Calu3 (cell line): ENCODE measurements at regions not wholly inside any gene's neighbourhood (a gene's known extent, or its start where the extent isn't known, plus 50 kb on each side); places are given as distances from the start of the nearest gene placed in this dataset.

Experiments used
- BruUV-seq: library from RNA; stranded (reverse); fragments of 400-500 nt; replicated peaks from 2 replicates; lab custom pipeline; 2021; lab: Mats Ljungman, UMichigan
- CTCF ChIA-PET: fragments of 300-600 bp; sonication (Branson Sonifier 250); formaldehyde crosslinking; loops from one replicate; lab custom pipeline; 2022; ENCODE audit warnings: antibody characterized with exemption; lab: Charles Lee
- DNase-seq: peaks from one replicate; pipeline ENCODE4 v3.0.0; 2022
- H3K27ac Mint-ChIP-seq: one replicate; pipeline ENCODE4 v1.8.0; 2022; ENCODE audit warnings: mixed read lengths; ENCODE audit not compliant: unreplicated experiment
- H3K27me3 Mint-ChIP-seq: one replicate; pipeline ENCODE4 v1.8.0; 2022; ENCODE audit warnings: mixed read lengths; ENCODE audit not compliant: unreplicated experiment
- H3K36me3 Mint-ChIP-seq: one replicate; pipeline ENCODE4 v1.8.0; 2022; ENCODE audit warnings: mild to moderate bottlenecking, moderate library complexity, mixed read lengths; ENCODE audit not compliant: insufficient read depth, unreplicated experiment
- H3K4me1 Mint-ChIP-seq: one replicate; pipeline ENCODE4 v1.8.0; 2022; ENCODE audit warnings: mild to moderate bottlenecking, low read depth, mixed read lengths; ENCODE audit not compliant: unreplicated experiment
- H3K4me3 Mint-ChIP-seq: one replicate; pipeline ENCODE4 v1.8.0; 2022; ENCODE audit warnings: mild to moderate bottlenecking, low read depth, moderate library complexity, mixed read lengths; ENCODE audit not compliant: unreplicated experiment
- H3K9me3 Mint-ChIP-seq: one replicate; pipeline ENCODE4 v1.8.0; 2022; ENCODE audit warnings: low read depth, mixed read lengths; ENCODE audit not compliant: unreplicated experiment
- intact Hi-C: fragments of 100-400 bp; cut with micrococcal nuclease; formaldehyde crosslinking; loops from one replicate; pipeline ENCODE4 v1.10.0; 2022; ENCODE audit not compliant: unreplicated experiment
- TF ChIP-seq, protein P1 (sequence below): fragments of 200-600 bp; IDR thresholded peaks from one replicate; pipeline ENCODE4 v1.8.0; 2022; ENCODE audit warnings: antibody characterized with exemption; ENCODE audit not compliant: unreplicated experiment

DNA sequence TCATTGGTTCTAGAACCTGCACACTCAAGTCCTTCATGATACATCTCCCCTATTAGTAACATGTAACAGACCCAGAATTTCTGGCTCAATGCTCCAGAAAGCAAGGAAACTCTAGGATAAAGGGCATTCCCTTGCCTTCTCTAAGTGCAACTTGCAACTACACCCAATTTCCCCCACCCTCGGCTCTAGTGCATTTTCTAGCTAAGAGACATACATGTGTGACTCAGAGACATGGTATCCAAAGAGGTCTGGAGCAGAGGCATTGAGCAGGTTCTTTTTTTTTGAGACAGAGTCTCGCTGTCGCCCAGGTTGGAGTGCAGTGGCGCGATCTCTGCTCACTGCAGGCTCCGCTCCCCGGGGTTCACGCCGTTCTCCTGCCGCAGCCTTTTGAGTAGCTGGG, 132.9 kb downstream of the ZC3H11B start:
- CTCF ChIA-PET: no interaction called here
- intact Hi-C loops: no loop called here
- no peak overlapping the region for H3K27ac Mint-ChIP-seq
- DNase-seq: no peak
- H3K4me1 Mint-ChIP-seq: no peaks in the 10 kb centered on the region
- H3K4me3 Mint-ChIP-seq: no peak overlapping the region
- H3K9me3 Mint-ChIP-seq: no peaks in the 10 kb centered on the region
- H3K36me3 Mint-ChIP-seq: no peaks in the 10 kb centered on the region
- TF ChIP-seq, protein P1, sequence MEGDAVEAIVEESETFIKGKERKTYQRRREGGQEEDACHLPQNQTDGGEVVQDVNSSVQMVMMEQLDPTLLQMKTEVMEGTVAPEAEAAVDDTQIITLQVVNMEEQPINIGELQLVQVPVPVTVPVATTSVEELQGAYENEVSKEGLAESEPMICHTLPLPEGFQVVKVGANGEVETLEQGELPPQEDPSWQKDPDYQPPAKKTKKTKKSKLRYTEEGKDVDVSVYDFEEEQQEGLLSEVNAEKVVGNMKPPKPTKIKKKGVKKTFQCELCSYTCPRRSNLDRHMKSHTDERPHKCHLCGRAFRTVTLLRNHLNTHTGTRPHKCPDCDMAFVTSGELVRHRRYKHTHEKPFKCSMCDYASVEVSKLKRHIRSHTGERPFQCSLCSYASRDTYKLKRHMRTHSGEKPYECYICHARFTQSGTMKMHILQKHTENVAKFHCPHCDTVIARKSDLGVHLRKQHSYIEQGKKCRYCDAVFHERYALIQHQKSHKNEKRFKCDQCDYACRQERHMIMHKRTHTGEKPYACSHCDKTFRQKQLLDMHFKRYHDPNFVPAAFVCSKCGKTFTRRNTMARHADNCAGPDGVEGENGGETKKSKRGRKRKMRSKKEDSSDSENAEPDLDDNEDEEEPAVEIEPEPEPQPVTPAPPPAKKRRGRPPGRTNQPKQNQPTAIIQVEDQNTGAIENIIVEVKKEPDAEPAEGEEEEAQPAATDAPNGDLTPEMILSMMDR: no peak
- no TSS peak for BruUV-seq
- H3K27me3 Mint-ChIP-seq: no peaks in the 10 kb centered on the region

- DNase-seq: no peak
- no peaks in the 10 kb centered on the region for H3K36me3 Mint-ChIP-seq
- BruUV-seq: no TSS peak
- H3K4me3 Mint-ChIP-seq: no peak overlapping the region
- no peaks in the 10 kb centered on the region for H3K9me3 Mint-ChIP-seq
- no peaks in the 10 kb centered on the region for H3K4me1 Mint-ChIP-seq
- CTCF ChIA-PET: no interaction called here
- no peak overlapping the region for H3K27ac Mint-ChIP-seq
- intact Hi-C loops: no loop called here
- no peaks in the 10 kb centered on the region for H3K27me3 Mint-ChIP-seq
- TF ChIP-seq, protein P1: no peak
Measured at GRCh38 chr1:219478811-219479210, 134.1 kb downstream of the ZC3H11B start.

- CTCF ChIA-PET: no interaction called here
- Mint-ChIP-seq H3K4me1 (no peaks in the 10 kb centered on the region), H3K36me3 (no peaks in the 10 kb centered on the region), H3K9me3 (no peaks in the 10 kb centered on the region), H3K27me3 (no peaks in the 10 kb centered on the region), H3K27ac (no peak overlapping the region), H3K4me3 (no peak overlapping the region)
- no peak for DNase-seq
- intact Hi-C loops: no loop called here
- TF ChIP-seq, protein P1: no peak
- no TSS peak for BruUV-seq
Measured at GRCh38 chr1:219477861-219478260, 135.0 kb downstream of the ZC3H11B start.

DNA sequence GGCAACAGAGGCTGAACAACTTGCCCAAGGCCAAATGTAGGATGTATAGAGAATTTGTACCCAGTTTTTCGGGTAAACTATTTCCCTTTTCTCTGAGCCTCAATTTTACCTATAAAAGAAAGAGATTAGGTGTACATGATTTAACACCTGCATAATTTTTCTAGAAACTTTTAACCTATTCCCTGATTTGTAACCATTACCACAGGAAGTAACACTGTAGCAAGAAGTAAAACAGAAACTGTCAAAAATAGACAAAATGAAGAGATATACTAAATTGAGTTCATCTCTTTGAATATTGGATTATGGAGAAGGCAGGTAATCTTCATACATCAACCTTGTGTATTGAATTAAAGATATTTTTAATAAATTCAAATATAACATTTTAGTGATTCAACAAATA, 136.2 kb downstream of the ZC3H11B start:
- H3K4me3 Mint-ChIP-seq: no peak overlapping the region
- no peaks in the 10 kb centered on the region for H3K36me3 Mint-ChIP-seq
- TF ChIP-seq, protein P1: no peak
- H3K4me1 Mint-ChIP-seq: no peaks in the 10 kb centered on the region
- H3K9me3 Mint-ChIP-seq: no peaks in the 10 kb centered on the region
- BruUV-seq: no TSS peak
- no peak overlapping the region for H3K27ac Mint-ChIP-seq
- intact Hi-C loops: no loop called here
- no peaks in the 10 kb centered on the region for H3K27me3 Mint-ChIP-seq
- CTCF ChIA-PET: no interaction called here
- no peak for DNase-seq

DNA sequence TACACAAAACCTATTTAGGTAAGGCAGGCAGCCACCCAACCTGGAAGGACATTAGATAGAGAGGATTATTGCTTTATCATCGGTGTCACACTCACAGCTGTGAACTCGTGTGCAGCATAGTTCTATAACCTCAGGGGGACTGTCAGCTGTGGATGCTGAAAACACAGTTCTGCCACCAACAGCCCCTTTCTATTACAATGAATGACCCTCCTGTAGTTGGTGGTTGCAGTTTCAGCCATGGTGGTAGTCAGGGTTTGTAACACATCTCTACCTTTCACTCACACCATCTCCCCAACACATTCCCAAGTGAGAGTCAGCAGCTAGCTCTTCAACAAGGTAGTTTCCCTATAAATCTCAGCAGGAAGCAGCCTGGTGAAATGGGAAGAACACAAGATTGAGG, 136.8 kb downstream of the ZC3H11B start:
- H3K4me3 Mint-ChIP-seq: no peak overlapping the region
- H3K27me3 Mint-ChIP-seq: no peaks in the 10 kb centered on the region
- no peak overlapping the region for H3K27ac Mint-ChIP-seq
- CTCF ChIA-PET: no interaction called here
- no peaks in the 10 kb centered on the region for H3K36me3 Mint-ChIP-seq
- no TSS peak for BruUV-seq
- TF ChIP-seq, protein P1: no peak
- no peaks in the 10 kb centered on the region for H3K4me1 Mint-ChIP-seq
- H3K9me3 Mint-ChIP-seq: no peaks in the 10 kb centered on the region
- DNase-seq: no peak
- intact Hi-C loops: no loop called here
